ENCODE measurements at regions not wholly inside any gene's neighbourhood (a gene's known extent, or its start where the extent isn't known, plus 50 kb on each side); places are given as distances from the start of the nearest gene placed in this dataset.

DNA sequence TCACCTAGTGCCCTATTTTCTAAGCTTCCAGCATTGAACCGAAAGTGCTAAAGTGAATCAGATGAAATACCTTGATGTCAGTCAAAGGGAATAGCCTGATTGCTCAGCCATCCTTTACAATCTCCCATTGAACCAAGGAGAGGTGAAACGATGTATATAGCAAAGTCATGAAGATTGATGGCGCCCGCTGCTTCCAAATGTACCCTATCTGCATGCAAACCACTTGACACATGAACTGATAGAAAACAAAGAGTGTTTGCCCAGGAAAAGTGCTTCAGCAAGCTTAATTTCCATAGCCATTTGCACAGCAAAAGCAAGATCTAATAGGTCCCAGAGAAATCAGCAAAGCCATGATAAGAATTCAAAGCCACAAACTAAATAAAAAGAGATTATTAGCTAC lies 624.9 kb upstream of the PCDH9 start:
- TF ChIP-seq, protein P1, sequence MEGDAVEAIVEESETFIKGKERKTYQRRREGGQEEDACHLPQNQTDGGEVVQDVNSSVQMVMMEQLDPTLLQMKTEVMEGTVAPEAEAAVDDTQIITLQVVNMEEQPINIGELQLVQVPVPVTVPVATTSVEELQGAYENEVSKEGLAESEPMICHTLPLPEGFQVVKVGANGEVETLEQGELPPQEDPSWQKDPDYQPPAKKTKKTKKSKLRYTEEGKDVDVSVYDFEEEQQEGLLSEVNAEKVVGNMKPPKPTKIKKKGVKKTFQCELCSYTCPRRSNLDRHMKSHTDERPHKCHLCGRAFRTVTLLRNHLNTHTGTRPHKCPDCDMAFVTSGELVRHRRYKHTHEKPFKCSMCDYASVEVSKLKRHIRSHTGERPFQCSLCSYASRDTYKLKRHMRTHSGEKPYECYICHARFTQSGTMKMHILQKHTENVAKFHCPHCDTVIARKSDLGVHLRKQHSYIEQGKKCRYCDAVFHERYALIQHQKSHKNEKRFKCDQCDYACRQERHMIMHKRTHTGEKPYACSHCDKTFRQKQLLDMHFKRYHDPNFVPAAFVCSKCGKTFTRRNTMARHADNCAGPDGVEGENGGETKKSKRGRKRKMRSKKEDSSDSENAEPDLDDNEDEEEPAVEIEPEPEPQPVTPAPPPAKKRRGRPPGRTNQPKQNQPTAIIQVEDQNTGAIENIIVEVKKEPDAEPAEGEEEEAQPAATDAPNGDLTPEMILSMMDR (IDR thresholded peaks at IDR 0.05) = no peak
- TF ChIP-seq EP300 (IDR thresholded peaks at IDR 0.05) (no peak), POLR2A (IDR thresholded peaks at IDR 0.05) (no peak), POLR2AphosphoS5 (IDR thresholded peaks at IDR 0.05) (no peak)

Measured in sigmoid colon (tissue), 4 donors.